Caco-2 (cell line): ENCODE measurements at regions not wholly inside any gene's neighbourhood (a gene's known extent, or its start where the extent isn't known, plus 50 kb on each side); places are given as distances from the start of the nearest gene placed in this dataset.

Experiments
- BruUV-seq: library from RNA; stranded (reverse); fragments of 400-500 nt; replicated peaks from 2 replicates; lab custom pipeline; 2021; lab: Mats Ljungman, UMichigan
- CTCF ChIA-PET: fragments of 300-600 bp; sonication (Branson Sonifier 250); formaldehyde crosslinking; loops from one replicate; lab custom pipeline; 2022; ENCODE audit warnings: antibody characterized with exemption; lab: Charles Lee
- POLR2A ChIA-PET: fragments of 300-600 bp; sonication (Branson Sonifier 250); formaldehyde crosslinking; loops from one replicate; lab custom pipeline; 2022; ENCODE audit warnings: antibody characterized with exemption; lab: Charles Lee
- DNase-seq, 2 experiments: peaks; one replicate each; pipeline versions ENCODE4 v3.0.0 to v3.0.0-alpha.2; 2020 to 2022
- H3K27me3 ChIP-seq: replicated peaks from 2 replicates; pipeline ENCODE4 v1.6.0; 2011; ENCODE audit warnings: low read length; ENCODE audit not compliant: control insufficient read depth, insufficient read depth
- H3K36me3 ChIP-seq: 2 replicates; pipeline ENCODE4 v1.5.1; 2011; ENCODE audit warnings: low read length; ENCODE audit not compliant: control insufficient read depth, insufficient read depth
- H3K4me1 ChIP-seq: fragments of 250-450 bp; sonication (Bioruptor Pico); 2 replicates; pipeline ENCODE4 v1.5.1; 2020; ENCODE audit warnings: mild to moderate bottlenecking
- H3K4me3 ChIP-seq: 2 replicates; pipeline ENCODE4 v1.5.1; 2011; ENCODE audit warnings: low read depth, mild to moderate bottlenecking, control low read depth, low read length
- H3K9me3 ChIP-seq: fragments of 250-450 bp; sonication (Bioruptor Pico); 2 replicates; pipeline ENCODE4 v1.5.1; 2020; ENCODE audit warnings: mild to moderate bottlenecking, moderate library complexity
- H3K27ac Mint-ChIP-seq: one replicate; pipeline ENCODE4 v1.8.0; 2022; ENCODE audit warnings: mixed read lengths; ENCODE audit not compliant: unreplicated experiment
- H3K27me3 Mint-ChIP-seq: one replicate; pipeline ENCODE4 v1.8.0; 2022; ENCODE audit warnings: mixed read lengths; ENCODE audit not compliant: insufficient read depth, unreplicated experiment
- H3K36me3 Mint-ChIP-seq: one replicate; pipeline ENCODE4 v1.8.0; 2022; ENCODE audit warnings: mild to moderate bottlenecking, mixed read lengths; ENCODE audit not compliant: insufficient read depth, unreplicated experiment
- H3K4me1 Mint-ChIP-seq: one replicate; pipeline ENCODE4 v1.8.0; 2022; ENCODE audit warnings: low read depth, mixed read lengths; ENCODE audit not compliant: unreplicated experiment
- H3K4me3 Mint-ChIP-seq: one replicate; pipeline ENCODE4 v1.8.0; 2022; ENCODE audit warnings: mild to moderate bottlenecking, moderate library complexity, mixed read lengths; ENCODE audit not compliant: unreplicated experiment
- H3K9me3 Mint-ChIP-seq: one replicate; pipeline ENCODE4 v1.8.0; 2022; ENCODE audit warnings: mixed read lengths; ENCODE audit not compliant: unreplicated experiment
- CTCF ChIP-seq, 2 experiments: fragments of 200-600 bp in 1 of 2; IDR thresholded peaks; 1 replicate in 1 of 2; 2 replicates in 1 of 2; pipeline versions ENCODE4 v1.5.1 to v1.8.0; 2011 to 2022; ENCODE audit warnings: antibody characterized with exemption in 1 of 2, control low read depth in 1 of 2, inconsistent platforms in 1 of 2, low read depth in 1 of 2, low read length in 1 of 2, mild to moderate bottlenecking in 1 of 2, moderate library complexity in 1 of 2; ENCODE audit not compliant: insufficient read depth in 1 of 2, severe bottlenecking in 1 of 2, unreplicated experiment in 1 of 2
- intact Hi-C: fragments of 100-400 bp; cut with micrococcal nuclease; formaldehyde crosslinking; loops from one replicate; pipeline ENCODE4 v1.10.0; 2022; ENCODE audit not compliant: unreplicated experiment

DNA sequence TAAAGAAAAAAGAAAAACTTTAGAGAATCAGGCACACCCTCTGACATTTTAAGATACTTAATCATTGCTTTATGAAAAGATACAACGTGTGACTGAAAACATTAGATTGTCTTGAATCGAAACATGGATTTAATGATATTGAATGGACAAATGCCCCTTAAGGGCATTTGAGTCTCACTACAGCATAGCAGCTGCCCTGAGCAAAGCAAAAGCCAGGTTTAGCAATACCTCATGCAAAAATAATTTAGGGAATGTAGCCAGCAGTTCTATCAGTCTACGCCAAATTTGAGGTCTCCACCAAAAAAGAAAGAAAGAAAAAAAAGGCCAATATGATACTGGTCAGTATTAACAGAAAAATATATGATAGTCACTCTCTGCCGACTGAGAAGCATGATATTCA is 56.6 kb upstream of the LMNB1 start:
- H3K4me1 Mint-ChIP-seq = peaks cover 8% of the 10 kb centered on the region
- H3K36me3 Mint-ChIP-seq = no peaks in the 10 kb centered on the region
- H3K4me1 ChIP-seq = no peaks in the 10 kb centered on the region
- no peaks in the 10 kb centered on the region for H3K36me3 ChIP-seq
- BruUV-seq = no TSS peak
- no peaks in the 10 kb centered on the region for H3K9me3 Mint-ChIP-seq
- H3K4me3 ChIP-seq = no peak overlapping the region
- H3K27me3 ChIP-seq = no peaks in the 10 kb centered on the region
- ChIA-PET CTCF (no interaction called here), POLR2A (no interaction called here)
- H3K27ac Mint-ChIP-seq = no peak overlapping the region
- no peaks in the 10 kb centered on the region for H3K27me3 Mint-ChIP-seq
- no peak overlapping the region for H3K4me3 Mint-ChIP-seq
- TF ChIP-seq CTCF (IDR thresholded peaks at IDR 0.05; ENCODE audit: insufficient read depth in 1 of 2, low read depth in 1 of 2, low read length in 1 of 2, severe bottlenecking in 1 of 2, unreplicated experiment in 1 of 2) = no peak
- H3K9me3 ChIP-seq = no peaks in the 10 kb centered on the region
- intact Hi-C loops = no loop called here
- DNase-seq = no peak

GRCh38 chr5:126723643-126724042 is 53.3 kb upstream of the LMNB1 start:
- POLR2A ChIA-PET = no interaction called here
- TF ChIP-seq CTCF (IDR thresholded peaks at IDR 0.05; ENCODE audit: insufficient read depth in 1 of 2, low read depth in 1 of 2, low read length in 1 of 2, severe bottlenecking in 1 of 2, unreplicated experiment in 1 of 2) = no peak
- Mint-ChIP-seq H3K4me1 (no peaks in the 10 kb centered on the region), H3K27ac (no peak overlapping the region), H3K9me3 (no peaks in the 10 kb centered on the region), H3K27me3 (no peaks in the 10 kb centered on the region), H3K36me3 (no peaks in the 10 kb centered on the region), H3K4me3 (no peak overlapping the region)
- Histone ChIP-seq H3K4me3 (no peak overlapping the region), H3K9me3 (no peaks in the 10 kb centered on the region), H3K36me3 (no peaks in the 10 kb centered on the region), H3K4me1 (no peaks in the 10 kb centered on the region), H3K27me3 (no peaks in the 10 kb centered on the region)
- intact Hi-C loops = no loop called here
- BruUV-seq = no TSS peak
- CTCF ChIA-PET = no interaction called here
- DNase-seq = no peak
